H1 (cell line): ENCODE measurements at regions not wholly inside any gene's neighbourhood (a gene's known extent, or its start where the extent isn't known, plus 50 kb on each side); places are given as distances from the start of the nearest gene placed in this dataset.

Experiments
- CTCF ChIA-PET: fragments of 300-600 bp; sonication (Branson Sonifier 250); formaldehyde crosslinking; loops from one replicate; lab custom pipeline; 2021; ENCODE audit not compliant: partially characterized antibody; lab: Charles Lee
- POLR2A ChIA-PET: fragments of 300-600 bp; sonication (Branson Sonifier 250); formaldehyde crosslinking; loops from one replicate; lab custom pipeline; 2021; ENCODE audit warnings: inconsistent platforms; ENCODE audit not compliant: partially characterized antibody; lab: Charles Lee
- DNase-seq, 2 experiments: peaks; one replicate each; pipeline versions ENCODE4 v3.0.0 to v3.0.0-alpha.2; 2010 to 2022; ENCODE audit warnings: low spot score in 2 of 2, low read depth in 1 of 2, mixed read lengths in 1 of 2
- FAIRE-seq: peaks from 2 replicates; lab custom pipeline; 2011; peaks lifted over from hg19 to GRCh38; lab: Jason Lieb, UNC
- H2AFZ ChIP-seq: 2 replicates; pipeline ENCODE4 v1.8.1; 2012; ENCODE audit warnings: low read length, inconsistent platforms
- H2AK5ac ChIP-seq: 2 replicates; pipeline ENCODE4 v1.6.1; 2013; ENCODE audit warnings: low read depth, low read length
- H2BK120ac ChIP-seq: replicated peaks from 2 replicates; pipeline ENCODE3; 2013; ENCODE audit warnings: low read depth, low read length, inconsistent platforms
- H2BK12ac ChIP-seq: 2 replicates; pipeline ENCODE4 v1.6.1; 2013; ENCODE audit warnings: low read depth, low read length
- H2BK15ac ChIP-seq: 2 replicates; pipeline ENCODE4 v1.6.1; 2013; ENCODE audit warnings: low read length
- H2BK20ac ChIP-seq: 2 replicates; pipeline ENCODE4 v1.6.1; 2013; ENCODE audit warnings: low read length
- H2BK5ac ChIP-seq: 2 replicates; pipeline ENCODE4 v1.6.1; 2013; ENCODE audit warnings: low read depth, low read length
- H3K14ac ChIP-seq: 2 replicates; pipeline ENCODE4 v1.6.1; 2013; ENCODE audit warnings: inconsistent platforms; ENCODE audit not compliant: insufficient read length
- H3K18ac ChIP-seq: 2 replicates; pipeline ENCODE4 v1.6.1; 2013; ENCODE audit warnings: low read length; ENCODE audit errors: extremely low read depth
- H3K23ac ChIP-seq: 2 replicates; pipeline ENCODE4 v1.6.1; 2013; ENCODE audit warnings: inconsistent platforms; ENCODE audit not compliant: insufficient read length
- H3K23me2 ChIP-seq: 2 replicates; pipeline ENCODE4 v1.6.1; 2013; ENCODE audit warnings: low read depth, low read length
- H3K27ac ChIP-seq: 2 replicates; pipeline ENCODE4 v1.6.1; 2011; ENCODE audit warnings: low read depth, low read length, inconsistent platforms
- H3K27me3 ChIP-seq, 4 experiments: replicated peaks in 1 of 4; 1 replicate in 1 of 4; 2 replicates in 3 of 4; pipeline versions ENCODE4 v1.6.1 to v1.8.1; 2011 to 2013; ENCODE audit warnings: low read length in 3 of 4, mild to moderate bottlenecking in 3 of 4, inconsistent platforms in 2 of 4, mixed read lengths in 2 of 4, moderate library complexity in 1 of 4; ENCODE audit not compliant: control insufficient read depth in 3 of 4, insufficient read depth in 3 of 4; ENCODE audit errors: extremely low read depth in 1 of 4
- H3K36me3 ChIP-seq, 4 experiments: 2 replicates each; pipeline versions ENCODE4 v1.6.1 to v1.8.1; 2011 to 2013; ENCODE audit warnings: mild to moderate bottlenecking in 4 of 4, low read length in 3 of 4, moderate library complexity in 2 of 4, control low read depth in 1 of 4, inconsistent platforms in 1 of 4; ENCODE audit not compliant: insufficient read depth in 4 of 4, control insufficient read depth in 2 of 4
- H3K4ac ChIP-seq: replicated peaks from 2 replicates; pipeline ENCODE3; 2013; ENCODE audit warnings: low read length, low read depth, mixed read lengths, inconsistent platforms; ENCODE audit not compliant: insufficient read length
- H3K4me1 ChIP-seq, 4 experiments: replicated peaks in 1 of 4; 1 replicate in 1 of 4; 2 replicates in 3 of 4; pipeline versions ENCODE4 v1.6.1 to v1.8.1; 2011 to 2013; ENCODE audit warnings: low read length in 3 of 4, inconsistent platforms in 2 of 4, mixed read lengths in 1 of 4; ENCODE audit not compliant: insufficient read depth in 4 of 4, control insufficient read depth in 3 of 4
- H3K4me2 ChIP-seq, 2 experiments: 2 replicates each; pipeline versions ENCODE4 v1.6.1 to v1.8.1; 2011 to 2013; ENCODE audit warnings: low read depth in 2 of 2, low read length in 2 of 2, control low read depth in 1 of 2, inconsistent platforms in 1 of 2, mild to moderate bottlenecking in 1 of 2; ENCODE audit not compliant: insufficient read depth in 1 of 2
- H3K4me3 ChIP-seq, 4 experiments: fragments of 200-600, 300-600 bp in 1 of 4; sonication (generic), shearing (Covaris generic), sonication (Bioruptor Twin) in 1 of 4; 2 replicates each; pipeline versions ENCODE4 v1.5.1 to v1.8.1; 2011 to 2016; ENCODE audit warnings: low read length in 4 of 4, low read depth in 3 of 4, control low read depth in 2 of 4, inconsistent platforms in 2 of 4, mild to moderate bottlenecking in 2 of 4, mixed read lengths in 1 of 4, moderate library complexity in 1 of 4; ENCODE audit not compliant: insufficient read depth in 2 of 4; ENCODE audit errors: extremely low read depth in 1 of 4
- H3K56ac ChIP-seq: replicated peaks from 2 replicates; pipeline ENCODE3; 2013; ENCODE audit warnings: low read depth, mild to moderate bottlenecking, mixed read lengths, low read length, inconsistent platforms; ENCODE audit not compliant: insufficient read length
- H3K79me1 ChIP-seq: 2 replicates; pipeline ENCODE4 v1.6.1; 2013; ENCODE audit warnings: low read depth, low read length, control low read depth
- H3K79me2 ChIP-seq, 2 experiments: 2 replicates each; pipeline versions ENCODE4 v1.6.1 to v1.8.1; 2012 to 2013; ENCODE audit warnings: low read length in 2 of 2, mild to moderate bottlenecking in 2 of 2, inconsistent platforms in 1 of 2; ENCODE audit not compliant: insufficient read depth in 2 of 2, control insufficient read depth in 1 of 2
- H3K9ac ChIP-seq, 4 experiments: replicated peaks in 1 of 4; 1 replicate in 1 of 4; 2 replicates in 3 of 4; pipeline versions ENCODE4 v1.6.1 to v1.8.1; 2011 to 2013; ENCODE audit warnings: low read depth in 3 of 4, low read length in 3 of 4, control low read depth in 2 of 4, mild to moderate bottlenecking in 2 of 4, moderate library complexity in 2 of 4, inconsistent platforms in 1 of 4; ENCODE audit errors: extremely low read depth in 1 of 4
- H3K9me3 ChIP-seq, 2 experiments: 2 replicates each; pipeline versions ENCODE4 v1.6.1 to v1.8.1; 2012 to 2013; ENCODE audit warnings: mild to moderate bottlenecking in 2 of 2, moderate library complexity in 2 of 2, control low read depth in 1 of 2, inconsistent platforms in 1 of 2, low read depth in 1 of 2, low read length in 1 of 2, mixed read lengths in 1 of 2; ENCODE audit not compliant: insufficient read depth in 2 of 2
- H4K20me1 ChIP-seq, 2 experiments: replicated peaks in 1 of 2; 2 replicates each; pipeline versions ENCODE3 to v1.8.1; 2011 to 2013; ENCODE audit warnings: inconsistent platforms in 2 of 2, low read length in 2 of 2, mild to moderate bottlenecking in 1 of 2; ENCODE audit not compliant: insufficient read depth in 2 of 2, control insufficient read depth in 1 of 2
- H4K5ac ChIP-seq: 2 replicates; pipeline ENCODE4 v1.6.1; 2013; ENCODE audit warnings: low read length, low read depth, mixed read lengths, inconsistent platforms; ENCODE audit not compliant: insufficient read length
- H4K8ac ChIP-seq: 2 replicates; pipeline ENCODE4 v1.8.0; 2013; ENCODE audit warnings: mild to moderate bottlenecking, moderate library complexity, low read length, inconsistent platforms; ENCODE audit not compliant: insufficient read depth; ENCODE audit errors: extremely low read depth
- H4K91ac ChIP-seq: replicated peaks from 2 replicates; pipeline ENCODE3; 2013; ENCODE audit warnings: low read length, mixed read lengths, inconsistent platforms; ENCODE audit not compliant: insufficient read length
- CHD1 ChIP-seq: IDR thresholded peaks from 2 replicates; pipeline ENCODE4 v1.6.1; 2012; ENCODE audit warnings: low read depth, low read length, improper control_type of control experiment
- EZH2 ChIP-seq: fragments of 200-600 bp; sonication (generic); IDR thresholded peaks from 2 replicates; pipeline ENCODE4 v1.7.1; 2012; ENCODE audit warnings: low read depth, mild to moderate bottlenecking, moderate library complexity, low read length, inconsistent platforms; ENCODE audit not compliant: severe bottlenecking
- JUN ChIP-seq: IDR thresholded peaks from 2 replicates; pipeline ENCODE4 v1.6.1; 2011; ENCODE audit warnings: low read depth, mild to moderate bottlenecking, improper control_type of control experiment, low read length
- PHF8 ChIP-seq: fragments of 200-600 bp; sonication (generic); conservative IDR thresholded peaks from 2 replicates; pipeline ENCODE4 v1.7.1; 2012; ENCODE audit warnings: low read depth, mild to moderate bottlenecking, inconsistent platforms, low read length, moderate library complexity
- RBBP5 ChIP-seq: IDR thresholded peaks from 2 replicates; pipeline ENCODE4 v1.7.1; 2012; ENCODE audit warnings: low read depth, mild to moderate bottlenecking, inconsistent platforms, low read length, moderate library complexity, borderline replicate concordance
- SAP30 ChIP-seq: fragments of 300-600 bp; sonication (generic); IDR thresholded peaks from 2 replicates; pipeline ENCODE4 v1.7.1; 2012; ENCODE audit warnings: low read length, moderate library complexity, mild to moderate bottlenecking, inconsistent platforms; ENCODE audit not compliant: insufficient read depth, insufficient replicate concordance
- SIRT6 ChIP-seq: IDR thresholded peaks from one replicate; pipeline ENCODE4 v1.7.1; 2012; ENCODE audit warnings: low read length, inconsistent platforms
- SRF ChIP-seq: IDR thresholded peaks from 2 replicates; pipeline ENCODE4 v1.6.1; 2011; ENCODE audit warnings: mild to moderate bottlenecking, low read depth, low read length, moderate library complexity
- WGBS, 2 experiments: shearing (Covaris generic) in 1 of 2; methylation state at CpG; one replicate each; pipeline versions ENCODE4 v1.1.6 to v1.1.7; 2013 to 2015; ENCODE audit warnings: low lambda C conversion rate in 2 of 2, mixed read lengths in 2 of 2, inconsistent platforms in 1 of 2, low coverage in 1 of 2, missing lambda C conversion rate in 1 of 2; ENCODE audit not compliant: insufficient replicate concordance in 2 of 2, insufficient coverage in 1 of 2, insufficient read length in 1 of 2; ENCODE audit errors: extremely low coverage in 1 of 2, missing lambda C conversion rate in 1 of 2; 5-methylcytosine and 5-hydroxymethylcytosine counted together

DNA sequence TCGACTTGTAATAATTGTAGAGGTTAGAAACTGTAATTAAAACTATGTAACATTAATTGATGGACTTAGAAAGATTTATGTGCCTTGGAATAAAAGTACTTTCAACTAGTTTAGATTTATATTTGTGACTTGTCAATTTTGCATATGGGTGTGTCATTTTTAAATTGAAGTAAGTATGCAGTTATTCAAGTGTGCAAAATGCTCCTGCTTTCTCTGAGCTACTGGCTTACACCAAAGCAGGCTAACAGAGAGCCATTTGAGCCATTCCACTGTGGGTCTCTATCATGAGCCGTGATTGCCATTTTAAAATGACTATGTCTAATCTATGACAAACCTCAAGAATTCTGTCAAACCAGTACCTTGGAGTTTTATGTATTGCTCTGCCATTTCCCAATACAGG, 345.0 kb upstream of the MDFIC2 start:
- Histone ChIP-seq H4K20me1 (no peaks in the 10 kb centered on the region), H3K79me1 (no peaks in the 10 kb centered on the region), H2AK5ac (no peak overlapping the region), H3K23me2 (no peaks in the 10 kb centered on the region), H4K8ac (no peak overlapping the region), H3K4ac (no peak overlapping the region), H3K4me3 (no peak overlapping the region), H2AFZ (no peak overlapping the region), H3K27ac (no peak overlapping the region), H3K56ac (no peak overlapping the region), H2BK12ac (no peak overlapping the region), H3K4me2 (no peak overlapping the region), H3K23ac (no peak overlapping the region), H3K4me1 (no peaks in the 10 kb centered on the region), H3K9ac (no peak overlapping the region), H2BK15ac (no peak overlapping the region), H4K5ac (no peak overlapping the region), H3K79me2 (no peaks in the 10 kb centered on the region), H4K91ac (no peak overlapping the region), H3K9me3 (no peaks in the 10 kb centered on the region), H2BK20ac (no peak overlapping the region), H3K36me3 (no peaks in the 10 kb centered on the region), H3K27me3 (no peaks in the 10 kb centered on the region), H2BK5ac (no peak overlapping the region), H3K14ac (no peak overlapping the region), H2BK120ac (no peak overlapping the region), H3K18ac (no peak overlapping the region)
- WGBS, 2 experiments: 78% methylated on average over 2 of the region's 2 CpGs; no CpG with 5 or more reads in 1 of the 2 experiments
- POLR2A ChIA-PET: no interaction called here
- no peak for TF ChIP-seq JUN
- TF ChIP-seq PHF8: no peak
- no peak for TF ChIP-seq SIRT6
- no peak for TF ChIP-seq SRF
- no peak for TF ChIP-seq CHD1
- TF ChIP-seq RBBP5: no peak
- no peak for TF ChIP-seq SAP30
- no peak for TF ChIP-seq EZH2
- FAIRE-seq (no peak), DNase-seq (no peak)
- CTCF ChIA-PET: no interaction called here
